Neural progenitor cell (in vitro differentiated cells): ENCODE measurements at regions not wholly inside any gene's neighbourhood (a gene's known extent, or its start where the extent isn't known, plus 50 kb on each side); places are given as distances from the start of the nearest gene placed in this dataset.

Experiments
- CTCF ChIP-seq: fragments of 200-600 bp; sonication (generic); IDR thresholded peaks from 2 replicates; pipeline ENCODE4 v1.5.1; 2017; ENCODE audit warnings: antibody characterized with exemption, mild to moderate bottlenecking
- EZH2 ChIP-seq: fragments of 200-600 bp; sonication (generic); IDR thresholded peaks from 2 replicates; pipeline ENCODE4 v1.6.1; 2017; ENCODE audit warnings: antibody characterized with exemption, mild to moderate bottlenecking, moderate library complexity
- EZH2phosphoT487 ChIP-seq: fragments of 200-600 bp; sonication (generic); IDR thresholded peaks from 2 replicates; pipeline ENCODE4 v1.6.1; 2017; ENCODE audit warnings: antibody characterized with exemption

- no peak for TF ChIP-seq EZH2
- TF ChIP-seq CTCF, result no peak
- TF ChIP-seq EZH2phosphoT487, result no peak
These were observed 173.4 kb upstream of the SHH start for GRCh38 chr7:155985518-155986250.
